Activated CD8-positive, alpha-beta T cell treated with anti-CD3 and anti-CD28 coated beads, Interleukin-2, amount 10 ng/mL, durations not matched to agents 7 days and 5 days (primary cell): ENCODE measurements at regions not wholly inside any gene's neighbourhood (a gene's known extent, or its start where the extent isn't known, plus 50 kb on each side); places are given as distances from the start of the nearest gene placed in this dataset.

Experiments
- ATAC-seq: fragments of 150-1000 bp; cut with Tn5 transposase; one replicate; pipeline ENCODE4 v1.10.0; 2021; ENCODE audit warnings: moderate library complexity
- CTCF ChIA-PET: fragments of 350-600 bp; sonication (Branson Sonifier 250); formaldehyde crosslinking; loops from one replicate; lab custom pipeline; 2021; ENCODE audit warnings: antibody characterized with exemption; lab: Charles Lee
- POLR2A ChIA-PET: fragments of 350-600 bp; sonication (Branson Sonifier 250); formaldehyde crosslinking; loops from one replicate; lab custom pipeline; 2021; ENCODE audit warnings: antibody characterized with exemption; lab: Charles Lee
- DNase-seq: peaks from one replicate; pipeline ENCODE4 v3.0.0-alpha.2; 2020
- H3K27ac Mint-ChIP-seq: one replicate; pipeline ENCODE4 v1.8.0; 2021; ENCODE audit warnings: mild to moderate bottlenecking, mixed read lengths
- H3K27me3 Mint-ChIP-seq: one replicate; pipeline ENCODE4 v1.8.0; 2021; ENCODE audit warnings: low read depth, mixed read lengths
- H3K36me3 Mint-ChIP-seq: one replicate; pipeline ENCODE4 v1.8.0; 2021; ENCODE audit warnings: low read depth, mixed read lengths
- H3K4me1 Mint-ChIP-seq: one replicate; pipeline ENCODE4 v1.8.0; 2021; ENCODE audit warnings: low read depth, mixed read lengths
- H3K4me3 Mint-ChIP-seq: one replicate; pipeline ENCODE4 v1.8.0; 2021; ENCODE audit warnings: mild to moderate bottlenecking, mixed read lengths
- H3K9me3 Mint-ChIP-seq: one replicate; pipeline ENCODE4 v1.8.0; 2022; ENCODE audit warnings: mixed read lengths; ENCODE audit not compliant: insufficient read depth

- no peak overlapping the region for H3K4me3 Mint-ChIP-seq
- peaks cover 36% of the 10 kb centered on the region for H3K27me3 Mint-ChIP-seq
- ChIA-PET POLR2A (no interaction called here), CTCF (no interaction called here)
- no peak for DNase-seq
- peaks cover 40% of the 10 kb centered on the region for H3K4me1 Mint-ChIP-seq
- H3K36me3 Mint-ChIP-seq = peaks cover 10% of the 10 kb centered on the region
- peaks cover 10% of the 10 kb centered on the region for H3K9me3 Mint-ChIP-seq
- no peak for ATAC-seq
- H3K27ac Mint-ChIP-seq = no peak overlapping the region
Observed at GRCh38 chr2:12052796-12053195, 306.4 kb downstream of the LPIN1 start.

- ATAC-seq = no peak
- peaks cover 48% of the 10 kb centered on the region for H3K4me1 Mint-ChIP-seq
- H3K9me3 Mint-ChIP-seq = peaks cover 14% of the 10 kb centered on the region
- ChIA-PET CTCF (interaction anchor here (1.0 kb wide), 1 partner anchor 951 kb away, joined by 3 read pairs; no protein-coding TSS in a partner anchor), POLR2A (interaction anchor here (0.7 kb wide), 1 partner anchor 478 kb away, joined by 3 read pairs; no protein-coding TSS in a partner anchor)
- H3K36me3 Mint-ChIP-seq = peaks cover 9% of the 10 kb centered on the region
- H3K4me3 Mint-ChIP-seq = no peak overlapping the region
- peaks cover 41% of the 10 kb centered on the region for H3K27me3 Mint-ChIP-seq
- H3K27ac Mint-ChIP-seq = no peak overlapping the region
- no peak for DNase-seq
Observed at GRCh38 chr2:12054956-12055618, 308.7 kb downstream of the LPIN1 start.

GRCh38 chr2:12057436-12058166 is 311.2 kb downstream of the LPIN1 start:
- Mint-ChIP-seq H3K27me3 (peaks cover 34% of the 10 kb centered on the region), H3K27ac (peak overlapping the region; percentile 79), H3K4me3 (no peak overlapping the region), H3K9me3 (peaks cover 14% of the 10 kb centered on the region), H3K36me3 (peaks cover 8% of the 10 kb centered on the region), H3K4me1 (peaks cover 43% of the 10 kb centered on the region)
- DNase-seq = peak; percentile 72
- ATAC-seq = peak; percentile 89
- POLR2A ChIA-PET = no interaction called here
- CTCF ChIA-PET = interaction anchor here (1.3 to 1.4 kb wide), 2 partner anchors 12 to 659 kb away, joined by 3 read pairs; partner anchors contain the start of gene TRIB2

- H3K27me3 Mint-ChIP-seq = peaks cover 25% of the 10 kb centered on the region
- POLR2A ChIA-PET = no interaction called here
- H3K9me3 Mint-ChIP-seq = peaks cover 8% of the 10 kb centered on the region
- CTCF ChIA-PET = no interaction called here
- no peak for ATAC-seq
- H3K27ac Mint-ChIP-seq = no peak overlapping the region
- peaks cover 50% of the 10 kb centered on the region for H3K4me1 Mint-ChIP-seq
- DNase-seq = no peak
- no peak overlapping the region for H3K4me3 Mint-ChIP-seq
- peaks cover 7% of the 10 kb centered on the region for H3K36me3 Mint-ChIP-seq
Observed at GRCh38 chr2:12059616-12060441, 313.4 kb downstream of the LPIN1 start.

GRCh38 chr2:12060886-12061285 is 314.5 kb downstream of the LPIN1 start:
- Mint-ChIP-seq H3K27ac (no peak overlapping the region), H3K36me3 (peaks cover 7% of the 10 kb centered on the region), H3K27me3 (peaks cover 18% of the 10 kb centered on the region), H3K9me3 (peaks cover 11% of the 10 kb centered on the region), H3K4me3 (no peak overlapping the region), H3K4me1 (peaks cover 46% of the 10 kb centered on the region)
- no peak for DNase-seq
- CTCF ChIA-PET = no interaction called here
- ATAC-seq = no peak
- POLR2A ChIA-PET = no interaction called here

GRCh38 chr2:12061286-12062052 is 315.0 kb downstream of the LPIN1 start:
- peaks cover 7% of the 10 kb centered on the region for H3K36me3 Mint-ChIP-seq
- CTCF ChIA-PET = no interaction called here
- no peak overlapping the region for H3K4me3 Mint-ChIP-seq
- H3K27ac Mint-ChIP-seq = no peak overlapping the region
- POLR2A ChIA-PET = no interaction called here
- H3K4me1 Mint-ChIP-seq = peaks cover 42% of the 10 kb centered on the region
- ATAC-seq (no peak), DNase-seq (no peak)
- peaks cover 11% of the 10 kb centered on the region for H3K9me3 Mint-ChIP-seq
- peaks cover 17% of the 10 kb centered on the region for H3K27me3 Mint-ChIP-seq

- Mint-ChIP-seq H3K9me3 (peaks cover 11% of the 10 kb centered on the region), H3K27ac (no peak overlapping the region), H3K27me3 (peaks cover 17% of the 10 kb centered on the region), H3K4me3 (no peak overlapping the region), H3K36me3 (peaks cover 7% of the 10 kb centered on the region), H3K4me1 (peaks cover 39% of the 10 kb centered on the region)
- no peak for DNase-seq
- CTCF ChIA-PET = no interaction called here
- POLR2A ChIA-PET = no interaction called here
- ATAC-seq = no peak
Observed at GRCh38 chr2:12062053-12062395, 315.6 kb downstream of the LPIN1 start.

GRCh38 chr2:12063210-12063609 is 316.8 kb downstream of the LPIN1 start:
- POLR2A ChIA-PET = no interaction called here
- CTCF ChIA-PET = no interaction called here
- Mint-ChIP-seq H3K27me3 (peaks cover 17% of the 10 kb centered on the region), H3K4me1 (peaks cover 28% of the 10 kb centered on the region), H3K27ac (no peak overlapping the region), H3K9me3 (peaks cover 11% of the 10 kb centered on the region), H3K4me3 (no peak overlapping the region), H3K36me3 (peaks cover 7% of the 10 kb centered on the region)
- ATAC-seq = no peak
- no peak for DNase-seq

- ChIA-PET CTCF (no interaction called here), POLR2A (no interaction called here)
- H3K4me3 Mint-ChIP-seq = no peak overlapping the region
- peak overlapping the region; percentile 73 for H3K27ac Mint-ChIP-seq
- H3K9me3 Mint-ChIP-seq = peaks cover 7% of the 10 kb centered on the region
- peak; percentile 44 for ATAC-seq
- H3K36me3 Mint-ChIP-seq = peaks cover 7% of the 10 kb centered on the region
- DNase-seq = no peak
- peaks cover 14% of the 10 kb centered on the region for H3K27me3 Mint-ChIP-seq
- H3K4me1 Mint-ChIP-seq = peaks cover 19% of the 10 kb centered on the region
Observed at GRCh38 chr2:12064153-12064552, 317.7 kb downstream of the LPIN1 start.

- CTCF ChIA-PET = interaction anchor here (1.1 kb wide), 1 partner anchor 14 kb away, joined by 3 read pairs; no protein-coding TSS in a partner anchor
- POLR2A ChIA-PET = no interaction called here
- no peak overlapping the region for H3K4me3 Mint-ChIP-seq
- H3K27me3 Mint-ChIP-seq = peaks cover 12% of the 10 kb centered on the region
- ATAC-seq = no peak
- no peak for DNase-seq
- H3K4me1 Mint-ChIP-seq = peaks cover 11% of the 10 kb centered on the region
- H3K36me3 Mint-ChIP-seq = peaks cover 7% of the 10 kb centered on the region
- H3K9me3 Mint-ChIP-seq = peaks cover 7% of the 10 kb centered on the region
- no peak overlapping the region for H3K27ac Mint-ChIP-seq
Observed at GRCh38 chr2:12066116-12066515, 319.7 kb downstream of the LPIN1 start.

- H3K27ac Mint-ChIP-seq = no peak overlapping the region
- CTCF ChIA-PET = no interaction called here
- no peak overlapping the region for H3K4me3 Mint-ChIP-seq
- peaks cover 7% of the 10 kb centered on the region for H3K36me3 Mint-ChIP-seq
- POLR2A ChIA-PET = no interaction called here
- DNase-seq (no peak), ATAC-seq (no peak)
- H3K4me1 Mint-ChIP-seq = peaks cover 11% of the 10 kb centered on the region
- peaks cover 7% of the 10 kb centered on the region for H3K9me3 Mint-ChIP-seq
- H3K27me3 Mint-ChIP-seq = peaks cover 10% of the 10 kb centered on the region
Observed at GRCh38 chr2:12066986-12067385, 320.6 kb downstream of the LPIN1 start.
